HG02610 (cell line): ENCODE measurements at regions not wholly inside any gene's neighbourhood (a gene's known extent, or its start where the extent isn't known, plus 50 kb on each side); places are given as distances from the start of the nearest gene placed in this dataset.
A peak's percentile ranks its signal among the peaks of the same experiment; 100 is the strongest.

ENCODE experiments used
- ATAC-seq: cut with Tn5 transposase; IDR thresholded peaks from one replicate; pipeline ENCODE4 v1.9.1; 2021; ENCODE audit warnings: mild to moderate bottlenecking, moderate library complexity; ENCODE audit not compliant: unreplicated experiment

DNA sequence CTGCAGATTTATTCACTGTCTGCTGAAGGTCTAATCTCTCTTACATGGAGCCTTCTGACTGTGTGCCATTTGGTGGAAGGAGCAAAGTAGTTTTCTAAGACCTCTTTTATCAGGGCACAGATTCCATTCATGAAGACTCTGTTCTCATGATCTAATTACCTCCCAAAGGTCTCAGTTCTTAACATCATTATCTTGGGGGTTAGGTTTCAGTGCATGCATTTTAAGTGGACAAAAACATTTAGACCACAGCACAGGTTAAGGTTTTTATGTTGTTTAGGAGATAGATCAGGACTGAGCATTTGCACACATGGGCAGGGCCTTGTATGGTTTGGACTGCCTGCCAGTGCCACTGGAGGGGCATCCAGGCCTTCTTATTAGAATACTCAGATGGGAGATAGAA is 746.1 kb downstream of the C12orf50 start:
- no peak for ATAC-seq

DNA sequence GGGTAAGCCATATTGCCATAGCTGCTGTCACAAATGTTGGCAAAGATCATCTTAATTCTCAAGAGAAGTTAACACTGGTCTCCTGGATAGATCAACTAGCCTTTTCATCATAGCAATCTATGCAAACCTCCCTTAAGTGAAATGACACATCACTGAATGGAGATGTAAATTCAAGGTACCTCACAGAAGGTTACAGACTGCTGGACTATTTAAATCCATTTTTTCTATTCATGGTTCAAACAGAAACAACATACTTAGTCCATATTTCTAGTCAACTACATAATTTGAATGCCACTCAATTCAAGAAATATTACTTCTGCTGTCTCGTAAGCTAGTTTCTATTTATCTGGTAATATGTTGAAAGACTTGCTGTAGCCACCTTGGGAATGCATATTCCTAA is 748.3 kb downstream of the C12orf50 start:
- ATAC-seq: peak; percentile 82

DNA sequence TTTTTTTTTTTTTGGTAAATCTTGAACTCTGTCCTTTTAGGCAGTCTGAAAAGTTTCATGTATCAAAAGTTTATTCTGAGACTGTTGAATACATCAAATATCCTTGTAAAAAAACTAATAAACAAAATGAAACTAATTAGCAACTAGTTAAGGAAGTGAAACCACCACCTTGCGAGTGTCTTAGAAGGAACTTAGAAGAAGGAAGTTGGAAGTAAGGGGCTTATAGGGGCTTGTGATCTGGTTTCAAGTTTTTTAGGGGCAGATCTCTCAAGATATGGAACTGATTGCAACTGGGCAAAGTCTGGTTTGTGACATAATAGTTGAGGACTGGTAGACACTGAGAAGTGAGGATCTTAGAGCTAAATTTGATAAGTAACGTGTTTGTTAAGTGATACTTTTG is 748.8 kb downstream of the C12orf50 start:
- ATAC-seq: peak; percentile 65

DNA sequence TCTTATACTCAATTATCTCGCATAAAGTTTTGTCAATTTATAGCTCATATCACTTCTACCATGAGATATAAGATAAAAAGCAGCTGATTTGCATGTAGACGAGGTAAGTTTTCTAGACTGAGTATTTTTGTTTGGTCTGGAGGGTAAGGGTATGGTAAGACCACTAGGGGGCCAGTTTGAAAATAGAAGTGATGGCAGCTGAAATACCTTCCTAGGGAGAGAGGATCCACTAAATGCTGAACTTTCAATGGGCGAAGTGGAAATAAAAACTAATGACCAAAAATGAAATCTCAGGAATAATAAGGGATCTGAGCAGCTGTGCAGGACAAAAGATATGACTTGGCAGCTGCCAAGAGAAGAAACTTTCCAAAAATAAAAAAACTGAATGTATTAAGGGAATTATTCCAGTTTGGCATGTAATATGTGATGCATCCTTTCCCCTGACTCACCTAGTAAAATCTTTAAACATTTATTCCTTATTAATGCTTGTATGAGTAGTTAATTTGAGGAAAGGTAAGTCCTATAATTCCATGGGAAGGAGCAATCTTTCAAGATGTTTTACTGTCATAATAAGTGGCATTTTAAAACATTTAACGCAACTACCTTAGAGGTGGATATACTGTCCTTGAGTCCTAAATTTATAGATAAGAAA is 754.5 kb downstream of the C12orf50 start:
- ATAC-seq: peak; percentile 74

DNA sequence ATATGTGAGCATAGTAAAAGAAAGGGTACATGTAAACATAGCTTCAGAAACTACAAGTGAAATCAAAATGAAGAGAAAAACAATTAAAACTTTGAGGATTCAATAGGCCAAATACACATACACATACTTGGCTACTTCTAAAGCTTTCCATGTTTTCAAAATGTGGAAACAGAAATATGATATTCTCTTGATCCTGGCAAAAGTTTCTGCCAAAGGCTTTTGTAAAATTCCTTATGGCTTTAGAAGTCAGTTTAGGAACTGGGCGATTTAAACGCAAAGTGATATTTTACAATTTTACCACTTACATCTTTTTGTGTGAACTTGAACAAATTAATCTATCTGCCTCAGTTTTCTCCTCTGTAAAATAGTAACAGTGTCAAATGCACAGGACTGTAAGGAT is 756.4 kb downstream of the C12orf50 start:
- ATAC-seq: no peak

DNA sequence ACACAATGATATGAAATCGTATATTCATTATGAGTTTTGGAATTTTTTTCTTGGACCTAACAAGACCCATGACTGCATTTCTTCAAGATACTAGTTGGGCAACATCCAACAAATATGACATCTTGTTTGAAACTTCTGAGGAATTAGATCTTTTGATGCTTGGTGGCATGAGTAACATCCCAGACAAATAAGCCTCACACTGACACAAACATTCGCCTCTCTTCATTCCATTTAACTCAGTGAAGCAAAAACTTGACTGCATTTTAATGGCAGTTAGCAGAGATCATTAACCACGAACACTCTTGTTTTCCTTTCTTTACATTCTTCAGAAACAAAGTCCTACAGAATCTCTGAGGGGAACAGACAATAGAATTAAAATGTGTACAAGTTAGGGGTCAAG is 758.3 kb downstream of the C12orf50 start:
- no peak for ATAC-seq

DNA sequence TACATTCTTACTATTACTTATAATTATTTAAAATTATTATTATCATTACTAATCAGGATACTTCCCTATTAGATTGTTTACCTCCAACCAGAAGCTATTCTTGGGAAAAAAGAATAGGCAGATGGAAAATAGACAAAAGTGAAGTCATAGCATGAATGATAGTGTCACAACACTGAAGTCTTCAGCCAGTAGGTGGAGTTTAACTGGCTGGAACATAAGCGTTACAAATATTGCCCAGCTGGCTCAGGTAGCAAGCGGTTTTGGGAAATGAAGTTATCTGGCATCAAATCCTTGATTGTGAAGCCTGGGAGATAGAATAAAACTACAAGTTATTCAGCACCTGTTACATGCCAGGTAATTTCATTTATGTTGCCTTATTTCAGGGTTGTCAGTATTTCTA is 762.9 kb downstream of the C12orf50 start:
- ATAC-seq: no peak

DNA sequence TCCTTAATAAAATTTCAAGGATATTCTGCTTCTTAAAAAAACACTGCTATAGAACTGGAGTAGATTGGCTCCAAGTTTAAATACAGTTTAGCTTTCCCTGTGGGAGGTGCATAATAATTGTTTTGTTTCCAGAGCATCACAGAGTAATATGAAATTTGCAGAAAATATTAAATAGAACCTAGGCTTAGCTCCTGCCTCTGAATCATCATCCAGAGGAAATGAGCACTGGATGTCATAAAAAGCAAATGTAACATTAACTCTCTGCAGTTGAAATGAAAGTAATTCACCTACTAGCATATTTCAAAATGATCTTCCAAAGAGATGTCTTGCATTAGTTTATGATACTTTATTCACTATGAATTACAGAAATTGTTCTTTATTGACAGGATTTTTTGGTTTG is 769.8 kb downstream of the C12orf50 start:
- ATAC-seq: no peak

DNA sequence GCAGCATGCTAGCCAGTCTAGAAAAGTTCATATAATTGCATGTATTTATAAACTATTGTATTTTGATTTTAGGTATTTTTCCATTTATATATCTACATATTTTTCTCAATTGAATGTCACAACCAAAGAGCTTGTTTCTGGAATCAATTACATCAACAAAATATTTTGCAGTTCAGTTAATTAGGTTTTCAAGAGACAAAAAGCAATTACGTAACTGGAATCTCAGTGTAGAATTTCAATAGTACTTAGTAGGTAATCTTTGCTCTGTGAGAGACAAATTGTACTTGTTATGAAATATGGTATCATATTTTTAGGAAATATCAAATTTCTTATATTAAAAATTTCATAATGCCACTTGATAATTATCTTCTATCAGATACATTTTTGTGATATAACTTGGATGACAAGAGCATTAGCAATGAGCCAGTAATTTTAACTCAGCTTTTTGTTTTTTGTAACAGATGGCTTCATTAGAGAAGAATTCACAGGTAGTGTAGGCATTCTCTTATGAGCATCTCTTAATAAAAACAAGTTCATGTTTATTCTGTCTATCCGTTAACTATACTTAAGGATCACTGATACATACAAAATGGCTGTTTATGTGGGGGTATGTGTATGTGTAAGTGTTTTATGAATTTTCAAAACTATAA is 774.7 kb downstream of the C12orf50 start:
- no peak for ATAC-seq

DNA sequence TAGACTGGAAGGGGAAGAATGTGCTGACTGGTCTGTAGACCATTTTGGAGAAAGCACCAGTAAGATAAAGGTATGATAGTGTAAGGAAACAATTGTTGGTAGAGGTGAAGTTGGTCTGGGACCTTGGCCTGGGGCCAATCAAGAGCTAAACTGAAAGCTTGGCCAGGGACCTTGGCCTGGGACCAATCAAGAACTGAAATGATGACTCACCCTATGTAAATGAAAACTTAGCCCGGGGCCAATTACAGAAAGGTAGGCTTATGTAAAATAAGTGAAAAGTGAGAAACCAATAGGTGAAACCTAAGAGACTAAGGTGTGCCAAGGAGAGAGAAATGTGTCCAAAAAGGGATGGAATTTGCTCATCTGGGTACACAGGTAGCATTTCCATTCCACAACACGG is 776.0 kb downstream of the C12orf50 start:
- ATAC-seq: no peak

DNA sequence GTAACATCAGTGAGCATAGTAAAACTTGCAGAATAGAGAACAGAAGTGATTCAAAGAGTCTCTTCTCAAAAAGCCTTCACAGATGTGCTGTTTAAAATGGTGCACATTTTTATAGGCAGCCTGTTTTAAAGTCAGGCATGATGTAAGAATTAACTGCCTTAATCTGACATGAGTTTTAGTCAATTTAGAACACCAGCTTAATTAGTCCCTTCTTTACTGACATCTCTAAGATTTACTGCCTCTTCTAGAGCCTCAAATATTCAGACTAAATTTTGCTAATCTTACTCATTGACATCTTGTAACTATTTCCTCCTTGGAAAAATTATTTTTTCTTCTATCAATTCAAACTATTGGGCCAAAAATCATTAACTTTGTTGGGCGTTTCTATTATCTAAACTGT is 782.5 kb downstream of the C12orf50 start:
- ATAC-seq: no peak

DNA sequence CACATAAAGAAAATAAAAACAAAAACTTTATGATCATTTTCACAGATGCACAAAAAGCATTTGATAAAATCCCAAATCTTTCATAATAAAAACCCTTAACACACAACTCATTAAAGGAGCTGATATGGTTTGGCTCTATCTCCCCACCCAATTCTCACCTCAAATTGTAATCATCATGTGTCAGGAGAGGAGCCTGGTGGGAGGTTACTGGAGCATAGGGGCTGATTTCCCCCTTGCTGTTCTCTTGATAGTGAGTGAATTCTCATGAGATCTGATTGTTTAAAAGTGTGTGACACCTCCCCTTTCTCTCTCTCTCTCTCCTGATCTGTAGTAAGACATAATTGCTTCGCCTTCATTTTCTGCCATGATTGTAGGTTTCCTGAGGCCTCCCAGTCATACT is 790.7 kb downstream of the C12orf50 start:
- ATAC-seq: no peak

DNA sequence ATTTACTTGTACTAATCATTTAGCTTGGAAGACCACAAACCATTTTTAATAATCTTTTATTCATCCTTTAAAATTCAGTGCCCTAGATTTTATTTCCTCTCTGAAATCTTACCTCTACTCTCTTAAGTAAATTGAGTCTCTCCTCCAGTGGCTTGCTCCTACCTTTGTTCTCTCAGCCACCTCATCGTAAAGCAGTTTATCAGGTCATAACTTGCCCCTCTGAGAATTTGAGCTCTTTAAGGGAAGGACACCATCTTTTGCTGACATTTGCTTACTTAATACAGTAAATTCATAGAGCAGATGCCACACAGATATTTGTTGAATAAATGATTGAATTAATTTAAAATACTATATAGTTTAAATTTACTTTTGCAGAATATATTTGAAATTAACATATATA is 794.3 kb downstream of the C12orf50 start:
- no peak for ATAC-seq

DNA sequence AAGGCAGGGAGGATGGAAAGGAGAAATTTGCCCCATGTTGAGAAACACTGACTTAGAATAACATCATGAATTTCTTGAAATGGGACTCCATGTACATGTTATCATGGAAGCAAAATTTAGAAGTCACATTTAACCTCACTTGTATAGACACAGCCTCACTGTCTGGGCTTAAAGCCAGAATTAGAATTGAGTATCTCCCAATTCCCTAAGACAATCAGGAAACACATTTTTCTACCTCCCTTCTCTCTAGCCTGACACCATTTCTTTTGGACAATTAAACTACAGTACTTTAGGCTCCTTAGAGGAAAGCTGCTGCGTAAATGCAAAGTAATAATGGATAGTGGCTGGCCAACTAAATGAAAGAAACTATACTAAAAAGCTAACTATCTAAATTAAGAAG is 795.5 kb downstream of the C12orf50 start:
- no peak for ATAC-seq

DNA sequence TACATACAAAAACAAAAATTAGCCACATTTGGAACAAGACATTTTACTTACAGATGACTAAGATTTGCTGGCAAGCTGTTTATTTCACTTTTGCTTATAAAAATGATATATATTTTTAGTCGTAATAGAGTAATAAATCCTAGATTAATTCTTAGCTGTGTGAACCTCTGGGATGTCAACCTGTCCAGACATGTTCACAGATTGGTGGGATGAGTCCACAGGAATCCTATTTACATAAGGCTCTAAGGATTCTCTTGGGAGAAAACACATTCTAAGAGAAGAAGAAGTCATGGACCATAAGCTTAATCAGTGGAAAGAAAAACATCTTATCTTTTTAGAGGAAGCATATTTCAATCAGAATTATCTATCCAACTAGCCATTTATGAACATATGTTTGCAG is 797.4 kb downstream of the C12orf50 start:
- ATAC-seq: no peak

DNA sequence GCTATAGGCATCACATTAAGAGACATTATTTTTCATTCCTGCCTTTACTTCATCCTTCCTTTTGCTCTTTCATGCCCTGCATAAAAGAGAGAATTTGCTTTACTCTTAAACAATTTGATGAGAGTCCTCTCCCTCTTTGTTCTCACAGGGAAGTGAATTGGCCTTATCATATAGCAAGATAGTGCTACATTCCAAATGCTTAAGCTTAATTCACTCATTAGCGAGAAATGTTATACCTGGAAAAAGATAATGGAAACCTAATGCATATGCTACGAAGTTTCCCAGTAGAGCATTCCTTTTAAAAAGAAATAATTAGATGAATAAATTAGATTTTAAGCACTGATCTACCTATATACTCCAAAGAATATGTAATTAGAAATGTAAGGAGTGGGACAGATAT is 798.8 kb downstream of the C12orf50 start:
- no peak for ATAC-seq

DNA sequence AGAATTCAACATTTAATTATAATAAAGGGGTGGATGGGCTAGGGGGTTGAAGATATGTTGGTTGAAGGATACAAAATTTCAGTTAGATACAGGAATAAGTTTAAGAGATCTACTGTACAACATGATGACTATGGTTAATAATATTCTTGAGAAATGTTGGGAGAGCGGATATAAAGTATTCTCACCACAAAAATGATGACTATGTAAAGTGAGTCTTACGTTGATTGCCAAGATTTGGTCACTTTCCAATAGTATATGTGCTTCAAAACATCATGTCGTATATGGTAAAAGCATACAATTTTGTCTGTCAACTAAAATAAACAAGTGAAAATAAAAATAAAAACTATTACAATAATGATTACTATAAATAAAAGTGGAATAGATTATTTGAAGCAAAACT is 802.0 kb downstream of the C12orf50 start:
- ATAC-seq: no peak

DNA sequence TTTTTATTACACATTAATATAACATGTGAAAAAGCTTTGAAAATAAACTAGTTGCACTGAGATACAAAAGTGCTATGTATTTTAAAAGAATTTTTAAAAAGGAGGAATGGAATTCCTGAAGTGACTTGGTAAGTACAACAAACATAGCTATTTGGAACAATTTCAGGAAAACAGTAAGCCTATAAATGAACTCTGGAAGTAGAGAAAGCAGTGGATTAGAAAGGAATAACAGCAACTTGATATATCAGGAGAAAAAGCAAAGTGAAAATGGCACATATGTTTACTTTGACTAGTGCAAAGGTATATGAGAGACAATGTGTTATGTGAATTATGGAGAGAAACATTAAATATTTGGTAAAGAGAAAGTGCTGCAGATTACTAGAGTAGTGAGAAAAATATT is 811.7 kb downstream of the C12orf50 start:
- no peak for ATAC-seq

DNA sequence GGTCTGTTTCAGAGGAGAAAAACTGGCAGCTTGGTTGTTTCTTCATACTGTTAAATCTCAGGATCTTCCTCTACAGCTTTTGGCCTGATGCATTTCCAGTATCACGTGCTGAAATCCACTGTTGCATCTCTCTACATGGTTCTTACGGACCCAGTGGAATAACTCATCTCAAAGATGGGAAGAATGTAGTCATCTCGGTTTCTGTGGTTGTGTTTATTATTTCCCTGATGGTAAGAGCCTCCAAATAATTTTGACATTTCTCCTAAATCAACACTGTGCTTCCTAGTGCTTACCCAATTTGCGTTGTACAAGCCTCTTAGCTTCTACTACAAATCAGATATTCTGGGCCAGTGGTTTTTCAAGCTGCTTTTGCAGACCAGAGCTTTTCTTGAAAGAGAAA is 812.8 kb downstream of the C12orf50 start:
- ATAC-seq: no peak

DNA sequence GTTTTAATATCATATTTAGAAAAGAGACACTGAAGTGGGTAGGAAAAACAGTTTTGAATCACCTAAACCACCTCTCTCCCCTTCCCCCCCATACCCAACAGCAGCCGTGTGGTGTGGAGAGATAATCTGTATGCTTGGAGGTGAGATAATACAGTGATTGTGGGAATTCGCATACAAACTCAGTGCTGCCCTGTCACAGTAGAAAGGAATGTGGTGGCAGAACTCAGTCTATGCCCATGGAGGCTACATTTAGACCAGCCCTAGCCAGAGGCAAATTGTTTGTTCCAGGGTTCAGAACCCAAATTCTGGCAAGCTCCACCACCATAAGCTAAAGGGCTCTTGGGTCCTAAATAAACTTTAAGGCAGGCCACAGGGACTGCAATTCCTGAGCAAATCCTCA is 827.0 kb downstream of the C12orf50 start:
- ATAC-seq: no peak

DNA sequence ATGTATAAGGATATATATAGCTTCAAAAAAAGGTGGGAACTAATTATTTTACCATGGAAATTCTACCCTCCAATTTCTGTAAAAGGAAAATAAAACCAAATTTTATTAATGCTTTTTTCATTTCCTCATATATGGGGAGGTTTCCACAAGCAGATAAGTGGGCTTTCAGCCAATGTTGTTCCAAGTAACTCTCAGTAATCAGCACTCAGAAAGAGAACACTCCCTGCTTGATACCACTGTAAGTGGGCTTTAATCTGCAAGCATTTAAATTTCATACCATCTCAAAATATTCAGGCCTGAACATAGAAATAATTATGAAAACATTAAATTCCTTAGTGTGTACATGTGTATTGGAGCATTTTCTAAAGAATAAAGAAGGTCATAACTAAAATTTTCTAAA is 827.6 kb downstream of the C12orf50 start:
- no peak for ATAC-seq

DNA sequence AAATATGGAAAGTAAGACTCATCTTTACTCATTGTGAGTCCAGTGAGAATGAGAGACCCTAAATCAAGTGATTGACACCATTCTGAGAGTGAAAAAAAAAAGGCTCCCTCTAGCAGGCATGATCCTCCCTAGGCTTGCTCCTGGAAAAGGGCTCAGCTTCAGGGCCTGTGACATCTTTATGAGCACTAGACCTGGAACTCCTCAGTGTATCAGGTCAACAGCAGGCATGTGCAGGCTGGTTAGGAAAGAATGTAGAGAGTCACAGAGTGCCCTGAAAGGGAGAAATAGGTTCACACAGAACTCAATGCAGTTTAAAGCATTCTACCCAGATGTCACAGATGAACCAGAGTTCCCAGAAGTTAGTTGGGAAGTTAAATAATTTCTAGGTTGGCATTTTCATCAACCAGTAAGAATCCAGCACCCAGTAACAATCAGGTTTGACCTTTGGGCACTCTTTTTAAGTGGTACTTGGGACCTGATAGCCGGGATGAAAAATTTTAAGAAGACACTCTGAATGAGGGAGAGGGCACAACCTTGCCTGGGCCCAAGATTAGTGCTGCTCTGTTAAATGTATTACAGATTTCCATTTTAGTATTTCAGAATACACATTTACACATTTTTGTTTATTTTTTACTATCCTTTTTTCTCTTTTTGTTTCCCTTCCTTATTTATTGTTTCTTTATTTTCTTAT is 828.8 kb downstream of the C12orf50 start:
- ATAC-seq: no peak
